CD1c-positive myeloid dendritic cell (primary cell): ENCODE measurements at regions not wholly inside any gene's neighbourhood (a gene's known extent, or its start where the extent isn't known, plus 50 kb on each side); places are given as distances from the start of the nearest gene placed in this dataset.
"Not testable (repeated sequence)": the region's sequence is repeated elsewhere in the genome, so short reads cannot be mapped to it uniquely, and the experiment has no call there.

Experiments
- DNase-seq: peaks from one replicate; pipeline ENCODE4 v3.0.0-alpha.2; 2016; ENCODE audit errors: extremely low spot score

GRCh38 chr7:131800531-131800930 lies 244.1 kb upstream of the PODXL start:
- no peak for DNase-seq

- no peak for DNase-seq
Observed at GRCh38 chr7:131800008-131800407, 243.6 kb upstream of the PODXL start.

DNA sequence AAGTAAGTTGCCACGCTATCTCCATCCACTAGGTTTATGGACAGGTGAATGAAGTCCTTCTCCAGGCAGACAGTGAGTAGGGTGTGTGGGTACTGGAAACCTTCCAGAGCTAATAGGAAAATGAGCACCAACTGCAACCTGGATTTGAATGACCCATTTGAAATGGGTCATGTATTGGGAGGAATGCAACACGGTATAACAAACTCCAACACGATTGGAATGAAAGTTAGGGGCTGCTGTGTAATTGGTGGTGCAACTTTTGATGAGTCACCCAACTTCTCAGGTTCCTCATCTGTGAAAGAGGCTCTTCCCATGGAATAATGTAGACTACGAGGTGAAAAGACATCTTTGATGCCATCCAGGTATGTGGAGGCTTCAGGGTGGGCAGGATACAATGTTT lies 241.4 kb upstream of the PODXL start:
- DNase-seq: no peak

GRCh38 chr7:131795400-131795799 lies 239.0 kb upstream of the PODXL start:
- DNase-seq: no peak

DNA sequence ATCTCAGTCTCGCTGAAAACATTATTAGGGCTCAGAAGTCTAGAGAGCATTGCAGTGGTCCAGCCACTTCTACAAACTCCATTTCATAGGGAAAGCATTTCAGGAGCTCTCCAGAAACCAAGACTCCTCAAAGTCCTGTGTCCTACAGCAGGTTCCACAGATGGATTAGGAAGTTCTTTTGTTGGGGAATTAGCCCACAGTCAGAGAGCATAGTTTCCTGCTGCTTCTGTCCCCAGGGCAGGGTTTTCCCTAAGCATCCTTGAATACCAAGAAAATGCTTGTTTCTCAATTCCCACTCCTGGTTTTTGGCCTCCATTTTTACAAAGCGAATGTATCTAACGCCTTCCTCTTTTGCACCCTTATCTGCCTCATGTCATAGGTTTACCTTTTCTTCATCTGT lies 235.9 kb upstream of the PODXL start:
- no peak for DNase-seq

DNA sequence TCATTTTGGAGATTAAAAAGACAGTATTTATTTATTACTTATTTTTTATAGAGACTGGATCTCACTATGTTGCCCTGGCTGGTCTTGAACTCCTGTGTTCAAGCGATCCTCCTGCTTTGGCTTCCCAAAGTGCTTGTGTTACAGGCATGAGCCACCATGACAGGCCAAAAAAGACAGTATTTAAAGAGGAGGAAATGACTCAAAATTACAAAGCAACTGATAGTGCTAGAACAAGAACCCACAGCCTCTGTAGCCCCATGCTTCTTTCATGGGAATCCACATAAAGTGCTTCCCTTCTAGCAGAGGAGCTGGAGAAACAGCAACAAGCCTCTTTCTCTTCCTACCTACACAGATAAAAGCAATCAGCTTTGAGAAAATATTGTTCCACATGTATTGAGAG lies 230.7 kb upstream of the PODXL start:
- DNase-seq: no peak

DNA sequence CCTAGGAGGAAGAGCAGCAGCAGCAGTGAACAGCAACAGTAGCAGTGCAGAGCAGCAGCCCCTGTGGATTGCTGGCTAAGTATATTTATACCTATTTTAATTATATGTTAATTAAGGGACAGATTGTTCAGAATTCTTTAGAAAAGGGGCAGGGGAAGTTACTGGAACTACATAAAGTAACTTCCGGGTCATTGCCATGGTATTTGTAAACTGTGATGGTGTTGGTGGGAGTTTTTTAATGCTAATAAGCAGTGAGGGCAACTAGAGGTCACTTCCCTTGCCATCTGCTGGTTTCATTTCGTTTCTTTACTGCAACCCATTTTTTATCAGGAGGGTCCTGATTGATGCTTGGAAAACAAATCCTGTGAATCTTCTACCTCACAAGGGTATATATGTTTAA lies 229.8 kb upstream of the PODXL start:
- no peak for DNase-seq

DNA sequence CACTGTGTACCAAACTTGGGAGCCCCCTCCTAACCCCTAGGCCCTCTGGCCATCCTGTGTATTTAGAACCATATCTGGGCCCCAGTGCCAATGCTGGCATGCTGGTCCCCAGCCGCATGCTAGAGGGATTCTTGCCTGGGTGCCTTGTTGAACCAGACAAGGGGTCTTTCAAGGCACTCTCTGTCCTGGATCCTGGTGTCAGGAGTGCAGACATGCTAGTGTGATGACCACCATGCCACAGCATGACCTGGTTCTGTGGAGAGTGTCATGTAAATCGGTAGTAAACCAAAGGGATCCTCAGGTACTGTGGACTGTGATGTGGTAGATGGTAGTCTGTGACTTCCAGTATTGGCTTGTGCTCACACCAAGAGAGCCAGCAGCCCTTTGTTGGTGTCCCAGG lies 222.2 kb upstream of the PODXL start:
- no peak for DNase-seq

GRCh38 chr7:131774419-131775220 lies 218.2 kb upstream of the PODXL start:
- DNase-seq: no peak

DNA sequence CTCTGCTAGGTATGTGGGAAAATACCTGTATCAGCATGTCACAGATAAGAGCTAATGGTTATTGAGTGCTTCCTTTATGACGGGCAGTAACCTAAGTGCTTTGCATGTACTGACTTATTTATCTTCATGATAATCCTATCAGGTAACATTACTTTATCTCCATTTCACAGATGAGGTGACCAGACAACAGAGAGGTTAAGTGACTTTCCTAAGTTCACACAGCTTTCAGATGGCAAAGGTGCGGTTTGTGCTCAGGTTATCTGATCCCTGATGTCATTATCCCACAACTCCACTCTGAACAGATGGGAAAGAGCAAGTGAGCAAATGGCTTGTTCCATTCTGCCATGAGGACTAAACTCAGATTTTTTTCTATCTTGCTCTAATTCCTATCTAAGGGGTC lies 217.0 kb upstream of the PODXL start:
- no peak for DNase-seq

DNA sequence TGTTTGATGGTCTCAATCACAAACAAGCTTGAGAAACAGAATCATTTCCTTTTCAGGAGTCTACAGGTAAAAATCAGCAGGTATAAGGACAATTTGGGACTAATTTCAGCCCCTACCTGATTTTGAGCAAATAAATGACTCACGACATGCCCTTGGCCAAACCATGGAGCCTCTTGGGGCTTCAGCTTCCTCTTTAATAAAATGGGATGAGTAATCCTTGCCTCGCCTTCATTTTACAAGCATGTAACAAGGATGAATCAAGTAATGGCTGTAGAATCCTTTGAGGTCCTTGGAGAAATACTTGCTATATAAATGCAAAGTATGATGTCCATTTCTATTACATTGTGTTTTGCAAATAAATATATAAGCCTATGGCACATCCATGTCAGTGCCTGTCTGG lies 212.8 kb upstream of the PODXL start:
- no peak for DNase-seq

DNA sequence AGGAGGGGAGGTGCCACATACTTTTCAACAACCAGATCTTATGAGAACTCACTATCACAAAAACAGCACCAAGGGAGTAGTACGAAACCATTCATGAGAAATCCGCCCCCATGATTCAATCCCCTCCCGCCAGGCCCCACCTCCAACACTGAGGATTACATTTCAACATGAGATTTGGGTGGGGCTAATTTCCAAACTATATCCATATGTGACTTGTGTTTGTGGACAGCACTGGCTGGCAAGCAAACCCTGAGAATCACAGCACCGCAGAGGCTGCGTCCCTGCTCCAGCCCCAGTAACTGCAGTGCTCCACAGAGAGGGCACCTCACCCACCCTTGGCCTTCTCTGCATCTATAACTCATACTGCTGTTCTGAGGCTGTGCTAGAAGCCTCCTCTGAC lies 211.2 kb upstream of the PODXL start:
- DNase-seq: no peak

GRCh38 chr7:131765575-131765974 lies 209.1 kb upstream of the PODXL start:
- no peak for DNase-seq

DNA sequence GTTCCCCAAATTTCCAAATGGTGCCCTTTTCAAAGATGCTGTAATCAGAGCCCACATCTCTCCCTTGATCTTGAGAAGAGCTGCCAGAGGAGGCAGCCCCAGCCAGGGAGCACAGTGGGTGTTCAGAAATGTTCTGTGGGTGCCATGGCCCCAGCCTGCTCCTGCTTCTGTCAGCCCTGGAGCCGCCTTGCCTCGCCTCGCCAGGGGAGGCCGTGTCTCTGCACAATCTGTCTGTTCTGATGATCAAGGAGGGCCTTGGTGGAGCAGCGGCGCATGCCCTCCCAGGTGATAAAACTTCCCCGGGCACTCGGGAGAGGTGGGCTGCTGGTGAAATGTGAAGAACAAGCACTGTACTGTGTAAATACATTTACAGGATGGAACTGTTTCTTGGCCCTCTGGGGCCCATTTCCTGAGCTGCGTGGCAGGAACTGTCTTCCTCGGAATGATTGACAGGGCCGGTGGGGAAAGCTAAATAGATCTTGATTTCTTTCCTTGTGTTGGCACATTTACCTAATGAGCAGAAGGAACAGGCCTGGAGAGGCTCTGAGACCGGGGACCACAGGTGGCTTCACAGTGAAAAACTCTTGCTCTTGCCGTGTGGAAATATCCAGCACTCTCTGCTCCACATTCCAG lies 207.8 kb upstream of the PODXL start:
- DNase-seq: no peak

DNA sequence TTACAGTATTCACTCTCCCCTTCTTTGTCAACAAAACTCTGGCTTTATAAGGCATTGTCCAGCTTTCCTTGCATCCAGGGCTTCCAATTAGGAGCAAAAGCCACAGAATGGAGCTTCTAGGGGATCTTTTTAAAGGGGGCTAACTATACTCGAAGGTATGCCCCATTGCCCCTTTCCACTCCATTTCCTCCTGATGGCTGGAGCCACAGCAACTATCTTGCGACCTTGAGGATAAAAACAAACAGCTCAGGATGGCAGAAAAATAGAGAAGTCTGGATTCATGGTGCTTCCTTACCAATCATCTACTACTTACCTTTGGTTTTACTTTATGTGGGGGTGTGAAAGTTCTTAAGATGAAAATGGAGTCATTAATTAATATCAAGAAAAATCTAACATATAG lies 206.3 kb upstream of the PODXL start:
- DNase-seq: no peak

- not testable (repeated sequence) for DNase-seq
Observed at GRCh38 chr7:131755801-131756200, 199.4 kb upstream of the PODXL start.

GRCh38 chr7:131753620-131754222 lies 197.3 kb upstream of the PODXL start:
- no peak for DNase-seq

- DNase-seq: no peak
Observed at GRCh38 chr7:131747658-131748232, 191.3 kb upstream of the PODXL start.

GRCh38 chr7:131745390-131746248 lies 189.2 kb upstream of the PODXL start:
- no peak for DNase-seq

DNA sequence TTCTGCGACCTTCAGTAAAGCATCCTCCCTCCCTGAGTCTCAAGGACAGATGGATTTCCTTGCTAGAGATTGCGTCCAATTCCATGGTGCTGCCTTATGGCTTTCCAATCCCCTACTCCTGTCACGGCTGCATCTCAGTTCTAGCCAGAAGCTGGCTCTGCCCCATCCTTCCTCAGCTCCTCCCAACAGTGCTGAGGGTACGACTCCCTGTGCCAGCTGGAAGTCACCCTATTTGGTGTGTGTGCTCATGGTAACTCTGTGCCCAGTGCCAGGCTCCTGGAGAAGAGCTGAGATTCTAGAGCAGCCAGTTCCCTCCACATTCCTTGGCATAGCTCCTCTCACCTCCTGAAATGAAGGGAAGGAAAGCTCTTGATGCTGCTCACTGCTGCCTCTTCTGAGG lies 185.0 kb upstream of the PODXL start:
- no peak for DNase-seq

GRCh38 chr7:131737746-131738465 lies 181.5 kb upstream of the PODXL start:
- no peak for DNase-seq
